ENCODE measurements at regions not wholly inside any gene's neighbourhood (a gene's known extent, or its start where the extent isn't known, plus 50 kb on each side); places are given as distances from the start of the nearest gene placed in this dataset.

- H3K27me3 Mint-ChIP-seq (ENCODE audit: unreplicated experiment), result peaks cover under 1% of the 10 kb centered on the region
- DNase-seq (ENCODE audit: low spot score), result no peak
- H3K27ac Mint-ChIP-seq (ENCODE audit: unreplicated experiment), result no peak overlapping the region
- peaks cover 8% of the 10 kb centered on the region for H3K4me1 Mint-ChIP-seq (ENCODE audit: unreplicated experiment)
- no peaks in the 10 kb centered on the region for H3K36me3 Mint-ChIP-seq (ENCODE audit: low read depth, unreplicated experiment)
- no peak overlapping the region for H3K4me3 Mint-ChIP-seq (ENCODE audit: unreplicated experiment)
- no peaks in the 10 kb centered on the region for H3K9me3 Mint-ChIP-seq (ENCODE audit: unreplicated experiment)
- no peak for TF ChIP-seq CTCF (IDR thresholded peaks at IDR 0.05; ENCODE audit: unreplicated experiment)
These were observed 86.6 kb upstream of the UNC5B start for GRCh38 chr10:71125749-71126107.

GRCh38 chr10:71126432-71126831 is 85.9 kb upstream of the UNC5B start:
- Mint-ChIP-seq H3K4me3 (ENCODE audit: unreplicated experiment) (no peak overlapping the region), H3K27ac (ENCODE audit: unreplicated experiment) (no peak overlapping the region), H3K4me1 (ENCODE audit: unreplicated experiment) (peaks cover 9% of the 10 kb centered on the region), H3K27me3 (ENCODE audit: unreplicated experiment) (peaks cover 2% of the 10 kb centered on the region), H3K36me3 (ENCODE audit: low read depth, unreplicated experiment) (no peaks in the 10 kb centered on the region), H3K9me3 (ENCODE audit: unreplicated experiment) (no peaks in the 10 kb centered on the region)
- TF ChIP-seq CTCF (IDR thresholded peaks at IDR 0.05; ENCODE audit: unreplicated experiment), result no peak
- DNase-seq (ENCODE audit: low spot score), result no peak

GRCh38 chr10:71127104-71127503 is 85.3 kb upstream of the UNC5B start:
- no peak overlapping the region for H3K27ac Mint-ChIP-seq (ENCODE audit: unreplicated experiment)
- H3K4me1 Mint-ChIP-seq (ENCODE audit: unreplicated experiment), result peaks cover 16% of the 10 kb centered on the region
- H3K27me3 Mint-ChIP-seq (ENCODE audit: unreplicated experiment), result peaks cover 2% of the 10 kb centered on the region
- no peak for TF ChIP-seq CTCF (IDR thresholded peaks at IDR 0.05; ENCODE audit: unreplicated experiment)
- H3K4me3 Mint-ChIP-seq (ENCODE audit: unreplicated experiment), result no peak overlapping the region
- no peaks in the 10 kb centered on the region for H3K9me3 Mint-ChIP-seq (ENCODE audit: unreplicated experiment)
- H3K36me3 Mint-ChIP-seq (ENCODE audit: low read depth, unreplicated experiment), result no peaks in the 10 kb centered on the region
- no peak for DNase-seq (ENCODE audit: low spot score)

GRCh38 chr10:71127773-71128172 is 84.6 kb upstream of the UNC5B start:
- H3K4me3 Mint-ChIP-seq (ENCODE audit: unreplicated experiment), result no peak overlapping the region
- no peak for TF ChIP-seq CTCF (IDR thresholded peaks at IDR 0.05; ENCODE audit: unreplicated experiment)
- no peaks in the 10 kb centered on the region for H3K36me3 Mint-ChIP-seq (ENCODE audit: low read depth, unreplicated experiment)
- peaks cover 5% of the 10 kb centered on the region for H3K27me3 Mint-ChIP-seq (ENCODE audit: unreplicated experiment)
- no peaks in the 10 kb centered on the region for H3K9me3 Mint-ChIP-seq (ENCODE audit: unreplicated experiment)
- H3K4me1 Mint-ChIP-seq (ENCODE audit: unreplicated experiment), result peaks cover 23% of the 10 kb centered on the region
- DNase-seq (ENCODE audit: low spot score), result no peak
- no peak overlapping the region for H3K27ac Mint-ChIP-seq (ENCODE audit: unreplicated experiment)

GRCh38 chr10:71128311-71128980 is 83.9 kb upstream of the UNC5B start:
- no peaks in the 10 kb centered on the region for H3K36me3 Mint-ChIP-seq (ENCODE audit: low read depth, unreplicated experiment)
- H3K9me3 Mint-ChIP-seq (ENCODE audit: unreplicated experiment), result no peaks in the 10 kb centered on the region
- no peak for TF ChIP-seq CTCF (IDR thresholded peaks at IDR 0.05; ENCODE audit: unreplicated experiment)
- peaks cover 26% of the 10 kb centered on the region for H3K4me1 Mint-ChIP-seq (ENCODE audit: unreplicated experiment)
- no peak for DNase-seq (ENCODE audit: low spot score)
- no peak overlapping the region for H3K27ac Mint-ChIP-seq (ENCODE audit: unreplicated experiment)
- H3K4me3 Mint-ChIP-seq (ENCODE audit: unreplicated experiment), result no peak overlapping the region
- H3K27me3 Mint-ChIP-seq (ENCODE audit: unreplicated experiment), result peaks cover 5% of the 10 kb centered on the region
